Activated naive CD4-positive, alpha-beta T cell treated with anti-CD3 and anti-CD28 coated beads, Interleukin-2, amount 10 ng/mL, durations not matched to agents 7 days and 5 days (primary cell): ENCODE measurements at regions not wholly inside any gene's neighbourhood (a gene's known extent, or its start where the extent isn't known, plus 50 kb on each side); places are given as distances from the start of the nearest gene placed in this dataset.

Experiments used
- CTCF ChIA-PET: fragments of 350-600 bp; sonication (Branson Sonifier 250); formaldehyde crosslinking; loops from one replicate; lab custom pipeline; 2021; ENCODE audit warnings: antibody characterized with exemption; lab: Charles Lee
- DNase-seq: peaks from one replicate; pipeline ENCODE4 v3.0.0-alpha.2; 2020
- H3K27ac Mint-ChIP-seq: one replicate; pipeline ENCODE4 v1.8.0; 2021; ENCODE audit warnings: mild to moderate bottlenecking, moderate library complexity, mixed read lengths
- H3K27me3 Mint-ChIP-seq: one replicate; pipeline ENCODE4 v1.8.0; 2021; ENCODE audit warnings: mild to moderate bottlenecking, mixed read lengths
- H3K36me3 Mint-ChIP-seq: one replicate; pipeline ENCODE4 v1.8.0; 2021; ENCODE audit warnings: mixed read lengths
- H3K4me1 Mint-ChIP-seq: one replicate; pipeline ENCODE4 v1.8.0; 2021; ENCODE audit warnings: mixed read lengths
- H3K4me3 Mint-ChIP-seq: one replicate; pipeline ENCODE4 v1.8.0; 2021; ENCODE audit warnings: mild to moderate bottlenecking, moderate library complexity, mixed read lengths
- H3K9me3 Mint-ChIP-seq: one replicate; pipeline ENCODE4 v1.8.0; 2021; ENCODE audit warnings: mixed read lengths

DNA sequence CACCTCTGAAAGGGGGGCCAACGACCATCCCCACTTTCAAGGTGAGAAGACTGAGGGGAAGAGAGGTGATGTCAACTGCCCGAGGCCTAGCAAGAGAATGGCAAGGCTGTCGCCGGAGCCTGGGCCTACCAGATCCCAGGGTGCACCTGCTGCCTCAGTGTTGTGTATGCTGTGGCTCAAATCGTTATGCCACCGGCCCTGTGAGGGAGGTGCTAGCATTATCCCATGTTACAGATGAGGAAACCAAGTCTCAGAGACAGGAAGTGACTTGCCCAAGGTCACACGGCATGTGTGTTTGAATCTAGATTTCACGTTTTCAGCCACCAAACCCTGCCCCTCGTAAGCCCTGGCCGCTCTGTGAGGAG lies 152.5 kb downstream of the CEBPB start:
- H3K4me1 Mint-ChIP-seq: peaks cover 69% of the 10 kb centered on the region
- peaks cover 5% of the 10 kb centered on the region for H3K27me3 Mint-ChIP-seq
- CTCF ChIA-PET: no interaction called here
- no peaks in the 10 kb centered on the region for H3K36me3 Mint-ChIP-seq
- no peaks in the 10 kb centered on the region for H3K9me3 Mint-ChIP-seq
- H3K27ac Mint-ChIP-seq: no peak overlapping the region
- DNase-seq: no peak
- H3K4me3 Mint-ChIP-seq: no peak overlapping the region

DNA sequence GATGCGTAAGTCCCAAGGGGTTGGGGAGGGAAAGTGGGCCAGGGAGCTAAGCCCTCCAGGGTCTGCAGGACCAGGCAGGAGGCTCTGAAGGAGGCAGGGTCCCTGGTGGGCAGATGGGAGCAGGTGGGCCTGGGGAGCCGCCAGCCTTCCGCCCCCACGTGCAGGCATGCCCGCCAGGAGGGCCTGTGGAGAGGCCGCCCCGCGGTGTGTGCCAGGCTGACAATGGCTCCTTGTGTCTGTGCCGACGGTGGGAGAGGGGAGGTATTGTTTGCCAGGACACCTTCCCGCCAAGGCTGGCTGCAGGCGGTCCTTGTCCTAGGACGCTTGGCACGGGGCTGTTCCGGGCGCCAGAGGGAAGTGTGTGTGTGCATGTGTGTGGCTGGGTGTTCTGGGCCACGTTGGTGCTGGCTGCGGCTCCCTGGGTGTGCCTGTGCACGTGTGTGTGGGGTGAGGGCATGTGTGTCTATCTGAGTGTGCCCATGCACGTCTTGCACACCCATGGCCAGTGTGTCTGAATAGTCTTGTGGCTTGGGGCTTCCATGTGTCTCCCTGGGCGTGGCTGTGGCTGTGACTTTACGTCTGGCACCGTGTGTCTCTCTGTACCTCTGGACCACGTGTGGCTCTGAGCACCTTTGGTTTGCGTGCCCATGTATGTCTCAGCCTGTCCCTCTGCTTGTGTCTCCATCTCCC lies 153.0 kb downstream of the CEBPB start:
- CTCF ChIA-PET: interaction anchor here (0.7 kb wide), 1 partner anchor 144 kb away, joined by 3 read pairs; no protein-coding TSS in a partner anchor
- Mint-ChIP-seq H3K4me3 (no peak overlapping the region), H3K27me3 (peaks cover 5% of the 10 kb centered on the region), H3K27ac (no peak overlapping the region), H3K4me1 (peaks cover 64% of the 10 kb centered on the region), H3K9me3 (no peaks in the 10 kb centered on the region), H3K36me3 (no peaks in the 10 kb centered on the region)
- DNase-seq: no peak

- DNase-seq: no peak
- Mint-ChIP-seq H3K4me3 (no peak overlapping the region), H3K36me3 (no peaks in the 10 kb centered on the region), H3K4me1 (peaks cover 61% of the 10 kb centered on the region), H3K27me3 (peaks cover 8% of the 10 kb centered on the region), H3K9me3 (no peaks in the 10 kb centered on the region), H3K27ac (no peak overlapping the region)
- CTCF ChIA-PET: interaction anchor here (0.7 to 1.6 kb wide), 3 partner anchors 30 to 159 kb away, joined by 3 read pairs; no protein-coding TSS in a partner anchor
Observed at GRCh38 chr20:50344232-50345071, 153.8 kb downstream of the CEBPB start.

GRCh38 chr20:50345712-50346373 lies 155.2 kb downstream of the CEBPB start:
- Mint-ChIP-seq H3K27me3 (peaks cover 12% of the 10 kb centered on the region), H3K4me3 (no peak overlapping the region), H3K27ac (no peak overlapping the region), H3K9me3 (no peaks in the 10 kb centered on the region), H3K4me1 (peaks cover 57% of the 10 kb centered on the region), H3K36me3 (no peaks in the 10 kb centered on the region)
- CTCF ChIA-PET: interaction anchor here (0.6 to 1.6 kb wide), 4 partner anchors 118 to 447 kb away, joined by 3 to 4 read pairs (median 4); no protein-coding TSS in a partner anchor
- no peak for DNase-seq

DNA sequence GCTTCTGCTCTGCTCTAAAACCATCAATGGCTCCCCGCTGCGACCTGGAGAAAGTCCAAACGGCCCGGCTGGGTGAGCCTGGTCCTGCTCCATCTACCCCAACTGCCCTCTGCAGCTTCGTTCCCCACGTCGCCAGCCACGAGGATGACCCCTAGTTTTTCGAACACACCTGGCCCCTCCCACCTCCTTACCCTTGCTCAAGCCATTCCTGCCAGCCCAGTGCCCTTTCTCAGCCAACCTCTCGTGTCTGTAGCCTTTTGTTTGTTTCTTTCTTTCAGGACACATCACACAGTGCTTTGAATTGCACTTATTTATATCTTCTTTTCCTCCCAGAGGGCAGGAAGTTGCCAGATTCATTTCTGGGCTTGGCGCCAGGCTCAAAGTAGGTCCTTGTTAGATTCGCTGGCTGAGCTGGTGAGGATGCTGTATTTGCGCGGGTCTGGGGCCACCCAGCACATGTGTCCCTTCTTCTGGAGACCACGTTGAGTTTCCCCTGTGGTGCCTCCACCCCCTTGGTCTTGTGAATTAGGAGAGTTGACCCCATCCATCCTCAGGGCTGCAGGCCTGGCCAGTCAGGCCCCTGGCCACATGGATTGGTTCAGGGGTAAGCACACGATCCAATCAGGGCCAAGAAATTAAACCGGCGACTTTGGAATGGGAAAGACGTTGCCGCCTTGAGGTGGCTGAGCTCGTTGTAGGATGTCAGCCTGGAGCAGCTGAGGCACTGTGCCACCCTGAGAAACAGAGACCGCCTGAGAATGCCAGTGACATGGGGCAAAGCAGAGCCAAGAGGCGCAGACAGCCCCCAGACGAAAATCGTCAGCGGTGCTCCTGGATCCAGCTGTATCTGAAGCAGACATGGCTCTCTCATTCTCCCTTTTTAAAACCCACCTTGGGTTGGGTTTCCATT lies 156.0 kb downstream of the CEBPB start:
- Mint-ChIP-seq H3K36me3 (no peaks in the 10 kb centered on the region), H3K4me3 (no peak overlapping the region), H3K27ac (no peak overlapping the region), H3K4me1 (peaks cover 56% of the 10 kb centered on the region), H3K27me3 (peaks cover 12% of the 10 kb centered on the region), H3K9me3 (no peaks in the 10 kb centered on the region)
- peak; percentile 42 for DNase-seq
- CTCF ChIA-PET: interaction anchor here (0.8 to 1.9 kb wide), 5 partner anchors 117 to 161 kb away, joined by 3 to 7 read pairs (median 3); no protein-coding TSS in a partner anchor

- Mint-ChIP-seq H3K36me3 (no peaks in the 10 kb centered on the region), H3K27me3 (peaks cover 12% of the 10 kb centered on the region), H3K4me3 (no peak overlapping the region), H3K4me1 (peaks cover 50% of the 10 kb centered on the region), H3K27ac (no peak overlapping the region), H3K9me3 (no peaks in the 10 kb centered on the region)
- CTCF ChIA-PET: interaction anchor here (0.8 to 1.9 kb wide), 2 partner anchors 116 to 159 kb away, joined by 3 to 7 read pairs; no protein-coding TSS in a partner anchor
- DNase-seq: no peak
Observed at GRCh38 chr20:50347284-50348063, 156.8 kb downstream of the CEBPB start.

- peaks cover 12% of the 10 kb centered on the region for H3K27me3 Mint-ChIP-seq
- H3K27ac Mint-ChIP-seq: no peak overlapping the region
- H3K36me3 Mint-ChIP-seq: no peaks in the 10 kb centered on the region
- DNase-seq: no peak
- H3K4me1 Mint-ChIP-seq: peaks cover 49% of the 10 kb centered on the region
- CTCF ChIA-PET: interaction anchor here (1.9 kb wide), 1 partner anchor 116 kb away, joined by 7 read pairs; no protein-coding TSS in a partner anchor
- no peaks in the 10 kb centered on the region for H3K9me3 Mint-ChIP-seq
- H3K4me3 Mint-ChIP-seq: no peak overlapping the region
Observed at GRCh38 chr20:50348096-50348495, 157.5 kb downstream of the CEBPB start.

- Mint-ChIP-seq H3K9me3 (no peaks in the 10 kb centered on the region), H3K36me3 (no peaks in the 10 kb centered on the region), H3K4me3 (no peak overlapping the region), H3K27ac (no peak overlapping the region), H3K4me1 (peaks cover 44% of the 10 kb centered on the region), H3K27me3 (peaks cover 18% of the 10 kb centered on the region)
- no peak for DNase-seq
- CTCF ChIA-PET: no interaction called here
Observed at GRCh38 chr20:50350510-50351249, 159.5 kb upstream of the PTPN1 start.

DNA sequence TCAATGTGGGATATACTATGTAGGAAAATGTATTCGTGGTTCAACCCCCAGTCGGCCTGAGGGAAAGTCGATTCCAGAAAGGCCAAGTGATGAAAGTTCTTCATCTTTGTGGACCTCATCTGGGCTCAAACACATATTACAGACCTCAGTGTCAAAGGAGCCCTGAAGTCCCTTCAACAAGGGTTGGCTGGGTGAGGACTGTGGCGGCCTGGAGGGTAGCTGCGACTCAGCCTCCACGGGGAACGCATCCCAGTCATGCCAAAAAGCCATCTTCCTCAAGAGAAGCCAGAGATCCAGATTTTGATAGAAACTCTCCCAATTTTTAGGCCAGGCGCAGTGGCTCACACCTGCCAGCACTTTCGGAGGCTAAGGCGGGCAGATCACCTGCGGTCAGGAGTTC lies 158.6 kb upstream of the PTPN1 start:
- Mint-ChIP-seq H3K4me3 (no peak overlapping the region), H3K4me1 (peaks cover 36% of the 10 kb centered on the region), H3K9me3 (no peaks in the 10 kb centered on the region), H3K36me3 (no peaks in the 10 kb centered on the region), H3K27me3 (peaks cover 20% of the 10 kb centered on the region), H3K27ac (no peak overlapping the region)
- no peak for DNase-seq
- CTCF ChIA-PET: no interaction called here

GRCh38 chr20:50353289-50353961 lies 156.8 kb upstream of the PTPN1 start:
- no peak for DNase-seq
- CTCF ChIA-PET: no interaction called here
- Mint-ChIP-seq H3K4me1 (peaks cover 28% of the 10 kb centered on the region), H3K4me3 (no peak overlapping the region), H3K27ac (no peak overlapping the region), H3K9me3 (no peaks in the 10 kb centered on the region), H3K27me3 (peaks cover 33% of the 10 kb centered on the region), H3K36me3 (no peaks in the 10 kb centered on the region)

GRCh38 chr20:50354721-50355589 lies 155.2 kb upstream of the PTPN1 start:
- no peak overlapping the region for H3K27ac Mint-ChIP-seq
- no peaks in the 10 kb centered on the region for H3K9me3 Mint-ChIP-seq
- no peaks in the 10 kb centered on the region for H3K36me3 Mint-ChIP-seq
- H3K4me1 Mint-ChIP-seq: peaks cover 21% of the 10 kb centered on the region
- H3K4me3 Mint-ChIP-seq: no peak overlapping the region
- CTCF ChIA-PET: interaction anchor here (0.8 kb wide), 1 partner anchor 33 kb away, joined by 4 read pairs; no protein-coding TSS in a partner anchor
- DNase-seq: no peak
- H3K27me3 Mint-ChIP-seq: peaks cover 39% of the 10 kb centered on the region
